ENCODE measurements at regions not wholly inside any gene's neighbourhood (a gene's known extent, or its start where the extent isn't known, plus 50 kb on each side); places are given as distances from the start of the nearest gene placed in this dataset.

DNA sequence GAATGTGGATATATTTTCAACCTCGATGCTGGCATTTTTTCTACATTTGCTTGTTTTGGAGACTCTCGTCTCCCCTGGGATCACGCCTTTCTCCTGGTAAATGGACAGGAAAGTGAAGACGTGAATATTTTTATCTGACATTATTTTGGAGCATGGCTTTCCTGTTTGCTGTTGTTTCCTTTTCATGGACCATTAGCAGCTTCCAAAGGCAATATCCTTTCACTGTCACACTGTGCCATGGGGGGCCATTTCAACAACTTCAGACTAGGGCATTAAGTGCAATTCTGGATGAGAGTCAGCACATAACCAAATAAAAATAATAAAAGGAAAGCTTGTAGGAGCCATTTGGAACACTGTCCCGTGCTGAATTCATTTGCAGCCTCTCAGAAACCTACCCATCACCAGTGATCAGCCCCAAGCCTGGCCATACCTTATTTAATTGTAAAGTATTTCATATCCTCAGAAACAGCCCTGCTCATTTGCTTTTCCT lies 75.9 kb upstream of the NEUROD6 start:
- Mint-ChIP-seq H3K9me3 (no peaks in the 10 kb centered on the region), H3K4me1 (no peaks in the 10 kb centered on the region), H3K27ac (no peak overlapping the region), H3K36me3 (ENCODE audit: low read depth) (no peaks in the 10 kb centered on the region), H3K27me3 (ENCODE audit: low read depth) (peaks cover 4% of the 10 kb centered on the region), H3K4me3 (no peak overlapping the region)
- TF ChIP-seq, protein P1, sequence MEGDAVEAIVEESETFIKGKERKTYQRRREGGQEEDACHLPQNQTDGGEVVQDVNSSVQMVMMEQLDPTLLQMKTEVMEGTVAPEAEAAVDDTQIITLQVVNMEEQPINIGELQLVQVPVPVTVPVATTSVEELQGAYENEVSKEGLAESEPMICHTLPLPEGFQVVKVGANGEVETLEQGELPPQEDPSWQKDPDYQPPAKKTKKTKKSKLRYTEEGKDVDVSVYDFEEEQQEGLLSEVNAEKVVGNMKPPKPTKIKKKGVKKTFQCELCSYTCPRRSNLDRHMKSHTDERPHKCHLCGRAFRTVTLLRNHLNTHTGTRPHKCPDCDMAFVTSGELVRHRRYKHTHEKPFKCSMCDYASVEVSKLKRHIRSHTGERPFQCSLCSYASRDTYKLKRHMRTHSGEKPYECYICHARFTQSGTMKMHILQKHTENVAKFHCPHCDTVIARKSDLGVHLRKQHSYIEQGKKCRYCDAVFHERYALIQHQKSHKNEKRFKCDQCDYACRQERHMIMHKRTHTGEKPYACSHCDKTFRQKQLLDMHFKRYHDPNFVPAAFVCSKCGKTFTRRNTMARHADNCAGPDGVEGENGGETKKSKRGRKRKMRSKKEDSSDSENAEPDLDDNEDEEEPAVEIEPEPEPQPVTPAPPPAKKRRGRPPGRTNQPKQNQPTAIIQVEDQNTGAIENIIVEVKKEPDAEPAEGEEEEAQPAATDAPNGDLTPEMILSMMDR (IDR thresholded peaks at IDR 0.05; ENCODE audit: unreplicated experiment in 3 of 3) = no peak

DNA sequence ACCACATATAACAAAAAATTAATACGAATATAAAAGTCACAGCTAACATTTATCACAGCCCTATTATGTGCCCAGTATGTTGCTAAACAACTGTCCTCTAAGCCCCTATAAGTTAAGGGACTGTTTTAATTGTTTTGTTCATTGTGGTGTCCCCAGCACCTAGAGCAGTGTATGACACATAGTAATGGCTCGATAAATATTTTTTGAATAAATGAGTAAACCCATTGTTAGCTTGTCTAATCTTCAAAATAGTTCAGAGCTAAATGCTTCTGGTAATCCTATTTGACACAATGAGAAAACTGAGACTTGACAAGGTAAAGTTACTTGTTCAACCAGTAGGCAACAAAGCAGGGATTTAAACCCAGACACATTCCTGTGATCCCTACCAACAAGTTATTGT lies 78.4 kb upstream of the NEUROD6 start:
- Mint-ChIP-seq H3K27me3 (ENCODE audit: low read depth) (peaks cover 4% of the 10 kb centered on the region), H3K4me1 (no peaks in the 10 kb centered on the region), H3K4me3 (no peak overlapping the region), H3K9me3 (no peaks in the 10 kb centered on the region), H3K36me3 (ENCODE audit: low read depth) (no peaks in the 10 kb centered on the region), H3K27ac (no peak overlapping the region)
- TF ChIP-seq, protein P1 (IDR thresholded peaks at IDR 0.05; ENCODE audit: unreplicated experiment in 3 of 3) = no peak

DNA sequence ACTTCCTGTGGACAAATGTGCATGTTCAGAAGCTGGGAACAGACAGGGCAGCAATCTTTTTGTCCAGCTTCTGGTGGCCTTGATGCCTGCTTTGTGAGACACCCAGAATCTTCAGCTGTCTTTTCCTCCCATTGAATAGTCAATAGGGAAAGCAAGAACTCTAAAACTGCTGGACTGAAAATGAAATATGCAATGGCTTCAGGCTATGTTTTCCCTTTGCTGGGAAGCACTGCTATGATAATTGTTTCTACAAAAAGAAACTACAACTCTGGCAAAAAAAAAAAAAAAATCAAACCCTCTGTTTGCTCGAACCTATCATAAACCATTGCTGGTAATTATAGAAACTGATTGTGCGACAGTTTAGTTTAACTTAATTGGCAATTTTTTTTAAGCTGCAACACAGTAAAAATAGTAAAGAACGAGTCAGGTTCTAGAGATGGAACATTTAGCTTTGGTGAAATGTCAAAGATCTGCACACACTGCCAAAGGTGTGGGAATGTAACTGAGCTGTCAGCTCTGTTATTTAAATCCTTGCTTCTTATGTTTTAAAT lies 79.1 kb upstream of the NEUROD6 start:
- Mint-ChIP-seq H3K4me1 (no peaks in the 10 kb centered on the region), H3K36me3 (ENCODE audit: low read depth) (no peaks in the 10 kb centered on the region), H3K4me3 (no peak overlapping the region), H3K9me3 (no peaks in the 10 kb centered on the region), H3K27ac (no peak overlapping the region), H3K27me3 (ENCODE audit: low read depth) (peaks cover 4% of the 10 kb centered on the region)
- TF ChIP-seq, protein P1 (IDR thresholded peaks at IDR 0.05; ENCODE audit: unreplicated experiment in 3 of 3) = no peak

DNA sequence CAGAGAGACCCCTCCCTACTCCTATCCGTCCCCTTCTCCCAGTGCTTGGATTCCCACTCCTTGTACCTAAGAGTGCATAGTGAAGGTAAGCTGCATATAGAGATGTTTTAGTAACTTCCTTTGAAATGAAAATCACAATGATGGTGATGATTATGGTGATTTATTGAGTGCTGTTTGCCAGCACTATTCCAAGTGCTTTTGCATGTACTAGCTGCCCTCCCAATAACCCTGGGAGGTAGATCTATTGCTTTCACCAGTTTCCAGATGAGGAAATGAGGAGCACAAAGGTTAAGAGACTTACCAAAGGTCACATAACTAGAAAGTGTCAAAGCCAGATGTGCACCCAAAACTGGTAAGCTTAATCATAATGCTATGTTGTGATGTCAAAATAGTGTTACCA lies 80.4 kb upstream of the NEUROD6 start:
- Mint-ChIP-seq H3K36me3 (ENCODE audit: low read depth) (no peaks in the 10 kb centered on the region), H3K9me3 (no peaks in the 10 kb centered on the region), H3K4me1 (no peaks in the 10 kb centered on the region), H3K4me3 (no peak overlapping the region), H3K27me3 (ENCODE audit: low read depth) (peaks cover 4% of the 10 kb centered on the region), H3K27ac (no peak overlapping the region)
- TF ChIP-seq, protein P1 (IDR thresholded peaks at IDR 0.05; ENCODE audit: unreplicated experiment in 3 of 3) = no peak

DNA sequence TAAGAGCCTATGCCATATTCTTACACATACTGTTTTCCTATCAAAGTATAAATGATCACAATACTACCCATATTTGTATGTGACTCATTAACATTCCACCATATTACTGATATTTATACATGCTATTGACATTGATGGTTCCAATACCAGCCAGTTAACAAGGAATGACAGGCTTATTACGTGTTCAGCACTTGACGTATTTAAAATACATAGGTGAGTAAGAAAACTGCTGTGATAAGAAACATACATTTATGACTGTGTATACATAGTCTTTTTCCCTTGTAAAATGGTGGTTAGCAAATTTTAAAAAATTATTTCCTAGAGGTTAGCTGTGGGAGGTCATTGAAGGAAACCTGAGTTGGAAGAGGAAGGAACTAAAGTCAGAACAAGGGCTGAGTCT lies 81.1 kb upstream of the NEUROD6 start:
- no peaks in the 10 kb centered on the region for H3K9me3 Mint-ChIP-seq
- no peak overlapping the region for H3K27ac Mint-ChIP-seq
- H3K4me1 Mint-ChIP-seq = no peaks in the 10 kb centered on the region
- no peak overlapping the region for H3K4me3 Mint-ChIP-seq
- TF ChIP-seq, protein P1 (IDR thresholded peaks at IDR 0.05; ENCODE audit: unreplicated experiment in 3 of 3) = no peak
- H3K36me3 Mint-ChIP-seq (ENCODE audit: low read depth) = no peaks in the 10 kb centered on the region
- peaks cover 4% of the 10 kb centered on the region for H3K27me3 Mint-ChIP-seq (ENCODE audit: low read depth)

DNA sequence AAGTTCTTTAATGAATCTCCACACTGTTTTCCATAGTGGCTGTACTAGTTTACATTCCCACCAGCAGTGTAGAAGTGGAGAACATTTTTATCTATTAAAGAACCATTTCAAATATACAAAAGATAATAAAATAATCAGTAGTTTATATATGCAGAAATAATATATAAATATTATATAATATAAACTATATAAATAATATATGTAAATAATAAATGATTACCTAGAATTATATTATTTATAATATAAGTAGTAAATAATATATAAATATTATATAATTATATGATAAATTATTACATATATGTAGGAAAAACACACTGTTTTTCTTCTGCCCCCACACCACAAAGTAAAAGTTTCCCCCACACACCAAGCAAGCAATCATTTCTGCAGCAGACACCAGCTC lies 83.5 kb upstream of the NEUROD6 start:
- Mint-ChIP-seq H3K27ac (no peak overlapping the region), H3K27me3 (ENCODE audit: low read depth) (peaks cover 4% of the 10 kb centered on the region), H3K36me3 (ENCODE audit: low read depth) (no peaks in the 10 kb centered on the region), H3K9me3 (no peaks in the 10 kb centered on the region), H3K4me3 (no peak overlapping the region), H3K4me1 (no peaks in the 10 kb centered on the region)
- TF ChIP-seq, protein P1 (IDR thresholded peaks at IDR 0.05; ENCODE audit: unreplicated experiment in 3 of 3) = no peak
